Left lung (tissue), 4 donors: ENCODE measurements at regions not wholly inside any gene's neighbourhood (a gene's known extent, or its start where the extent isn't known, plus 50 kb on each side); places are given as distances from the start of the nearest gene placed in this dataset.

Experiments
- ATAC-seq: fragments of 200-7000 bp; cut with Tn5 transposase; one replicate; pipeline ENCODE4 v1.9.1; 2020; ENCODE audit warnings: moderate library complexity
- DNase-seq, 4 donors: peaks; one replicate each; pipeline ENCODE4 v3.0.0-alpha.2; 2013 to 2020
- H3K27ac ChIP-seq, 2 donors: fragments of 200-600 bp; sonication (generic) in 1 of 2; one replicate each; pipeline versions ENCODE4 v1.5.0 to v1.8.0; 2020 to 2021
- H3K27me3 ChIP-seq, 2 donors: fragments of 200-600 bp; sonication (generic) in 1 of 2; one replicate each; pipeline versions ENCODE4 v1.5.0 to v1.8.0; 2020 to 2021
- H3K36me3 ChIP-seq, 2 donors: fragments of 200-600 bp; sonication (generic) in 1 of 2; one replicate each; pipeline versions ENCODE4 v1.5.0 to v1.8.0; 2020 to 2021
- H3K4me1 ChIP-seq, 2 donors: fragments of 200-600 bp; one replicate each; pipeline ENCODE4 v1.8.0; 2021
- H3K4me3 ChIP-seq, 2 donors: fragments of 200-600 bp; sonication (generic) in 1 of 2; one replicate each; pipeline versions ENCODE4 v1.5.0 to v1.8.0; 2020 to 2021; ENCODE audit warnings: mild to moderate bottlenecking in 1 of 2
- H3K9me3 ChIP-seq, 2 donors: fragments of 200-600 bp; sonication (generic) in 1 of 2; one replicate each; pipeline versions ENCODE4 v1.5.0 to v1.8.0; 2020 to 2021
- intact Hi-C, 2 donors: fragments of 100-400 bp; cut with DNase I; formaldehyde crosslinking; loops; one replicate each; pipeline versions ENCODE4 v1.11.2 to v1.14.2; 2022
- TF ChIP-seq, protein P1 (sequence below), 2 donors: fragments of 200-600 bp; sonication (generic) in 1 of 2; IDR thresholded peaks; one replicate each; pipeline versions ENCODE4 v1.5.0 to v1.8.0; 2021; ENCODE audit warnings: antibody characterized with exemption in 2 of 2
- donor health status: DM: no; HTN: yes; CAD: no.
- donor health status: DM: no; HTN: no; CAD: no.

DNA sequence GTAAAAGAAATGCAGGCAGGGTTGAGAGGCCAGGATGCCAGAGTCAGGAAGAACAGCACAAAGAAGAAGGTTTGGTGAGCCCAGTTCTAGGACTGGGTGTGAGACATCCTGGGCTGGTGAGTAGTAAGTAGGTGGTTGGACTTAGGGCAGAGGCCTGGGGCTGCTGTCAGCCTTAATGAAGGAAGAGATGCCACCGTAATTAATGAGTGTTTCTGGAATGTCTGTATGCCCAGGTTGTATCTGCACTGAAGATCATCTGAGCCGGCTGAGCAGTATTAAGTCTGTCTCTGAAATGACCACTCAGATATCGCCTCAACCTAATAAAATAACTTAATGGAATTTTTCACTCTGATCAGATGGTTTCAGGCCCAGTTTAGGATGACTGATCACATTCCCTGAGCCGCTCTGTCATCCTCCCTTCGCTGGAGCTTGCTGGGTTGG lies 532.9 kb upstream of the IL12A start:
- Histone ChIP-seq H3K27me3 (no peaks in the 10 kb centered on the region), H3K4me1 (no peaks in the 10 kb centered on the region), H3K9me3 (no peaks in the 10 kb centered on the region), H3K36me3 (no peaks in the 10 kb centered on the region), H3K27ac (no peak overlapping the region), H3K4me3 (no peak overlapping the region)
- no peak for ATAC-seq
- no peak for DNase-seq
- TF ChIP-seq, protein P1, sequence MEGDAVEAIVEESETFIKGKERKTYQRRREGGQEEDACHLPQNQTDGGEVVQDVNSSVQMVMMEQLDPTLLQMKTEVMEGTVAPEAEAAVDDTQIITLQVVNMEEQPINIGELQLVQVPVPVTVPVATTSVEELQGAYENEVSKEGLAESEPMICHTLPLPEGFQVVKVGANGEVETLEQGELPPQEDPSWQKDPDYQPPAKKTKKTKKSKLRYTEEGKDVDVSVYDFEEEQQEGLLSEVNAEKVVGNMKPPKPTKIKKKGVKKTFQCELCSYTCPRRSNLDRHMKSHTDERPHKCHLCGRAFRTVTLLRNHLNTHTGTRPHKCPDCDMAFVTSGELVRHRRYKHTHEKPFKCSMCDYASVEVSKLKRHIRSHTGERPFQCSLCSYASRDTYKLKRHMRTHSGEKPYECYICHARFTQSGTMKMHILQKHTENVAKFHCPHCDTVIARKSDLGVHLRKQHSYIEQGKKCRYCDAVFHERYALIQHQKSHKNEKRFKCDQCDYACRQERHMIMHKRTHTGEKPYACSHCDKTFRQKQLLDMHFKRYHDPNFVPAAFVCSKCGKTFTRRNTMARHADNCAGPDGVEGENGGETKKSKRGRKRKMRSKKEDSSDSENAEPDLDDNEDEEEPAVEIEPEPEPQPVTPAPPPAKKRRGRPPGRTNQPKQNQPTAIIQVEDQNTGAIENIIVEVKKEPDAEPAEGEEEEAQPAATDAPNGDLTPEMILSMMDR (IDR thresholded peaks at IDR 0.05) = no peak
- intact Hi-C loops = no loop called here

DNA sequence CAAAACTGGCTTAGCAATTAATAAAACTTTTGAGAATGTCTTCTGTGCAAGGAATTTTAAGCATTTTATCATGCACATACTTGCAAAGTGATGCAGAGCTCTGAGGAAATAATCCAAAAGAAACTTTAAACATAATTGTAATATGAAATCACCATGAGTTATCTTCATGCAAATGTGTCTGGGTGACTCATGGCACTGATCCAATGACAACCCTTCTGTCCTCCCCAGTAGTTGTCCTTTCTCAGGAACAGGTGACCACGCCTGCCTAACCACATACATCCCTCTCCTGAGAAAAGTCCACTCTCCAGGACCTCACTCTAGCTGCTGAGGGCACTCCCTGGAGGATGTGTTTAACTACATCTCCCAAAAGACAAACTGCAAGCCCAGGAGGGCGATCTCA lies 530.6 kb upstream of the IL12A start:
- no peaks in the 10 kb centered on the region for H3K9me3 ChIP-seq
- H3K27ac ChIP-seq = peak overlapping the region in 1 of 2 donors; percentile 8
- H3K27me3 ChIP-seq = no peaks in the 10 kb centered on the region
- no peak for DNase-seq
- peak; percentile 87 for ATAC-seq
- TF ChIP-seq, protein P1 (IDR thresholded peaks at IDR 0.05) = no peak
- no peaks in the 10 kb centered on the region for H3K36me3 ChIP-seq
- no peaks in the 10 kb centered on the region for H3K4me1 ChIP-seq
- intact Hi-C loops = no loop called here
- no peak overlapping the region for H3K4me3 ChIP-seq

DNA sequence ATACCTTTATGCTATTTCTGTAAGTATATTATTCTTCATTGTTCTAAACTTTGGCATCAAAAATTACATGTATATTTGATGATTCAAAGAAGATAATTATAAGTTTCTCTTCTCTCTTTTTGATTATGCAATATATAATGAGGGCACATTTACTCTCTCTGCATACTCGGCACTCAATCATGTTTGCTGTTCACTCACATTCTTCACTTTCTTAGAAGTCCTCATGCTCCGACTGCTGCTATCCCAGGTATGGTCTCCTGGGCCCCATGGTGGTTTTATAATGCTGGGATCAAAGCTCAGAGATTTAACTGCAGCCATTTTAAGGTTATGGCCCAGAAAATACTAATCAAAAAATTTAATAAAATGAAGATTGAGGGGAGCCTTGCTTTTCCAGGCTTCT lies 529.7 kb upstream of the IL12A start:
- Histone ChIP-seq H3K36me3 (no peaks in the 10 kb centered on the region), H3K4me3 (no peak overlapping the region), H3K9me3 (no peaks in the 10 kb centered on the region), H3K27me3 (no peaks in the 10 kb centered on the region), H3K4me1 (no peaks in the 10 kb centered on the region), H3K27ac (no peak overlapping the region)
- no peak for DNase-seq
- TF ChIP-seq, protein P1 (IDR thresholded peaks at IDR 0.05) = no peak
- peak; percentile 69 for ATAC-seq
- intact Hi-C loops = no loop called here

DNA sequence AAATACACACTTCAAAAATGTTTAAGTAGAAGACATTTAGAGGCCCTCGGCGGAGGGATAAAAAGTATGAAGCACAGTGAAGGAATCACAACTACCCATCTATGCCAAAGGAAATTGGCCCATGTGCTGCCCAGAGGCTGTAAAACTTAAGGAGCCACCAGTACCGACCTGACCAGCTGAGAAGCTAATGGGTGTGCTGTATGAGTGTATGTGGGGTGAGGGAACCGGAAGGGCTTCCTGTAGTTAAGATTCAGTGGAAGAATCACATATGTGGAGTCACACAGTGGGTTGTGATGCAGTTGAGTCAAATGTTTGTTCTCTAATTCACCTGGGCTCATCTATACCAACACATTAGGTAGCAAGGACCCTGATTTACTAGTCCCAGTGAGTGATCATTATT lies 516.0 kb upstream of the IL12A start:
- TF ChIP-seq, protein P1 (IDR thresholded peaks at IDR 0.05) = no peak
- intact Hi-C loops = no loop called here
- no peak for DNase-seq
- peaks cover 0 to 5% of the 10 kb centered on the region in 2 donors for H3K9me3 ChIP-seq
- H3K27me3 ChIP-seq = no peaks in the 10 kb centered on the region
- H3K27ac ChIP-seq = no peak overlapping the region
- no peaks in the 10 kb centered on the region for H3K36me3 ChIP-seq
- no peak for ATAC-seq
- H3K4me1 ChIP-seq = no peaks in the 10 kb centered on the region
- no peak overlapping the region for H3K4me3 ChIP-seq

DNA sequence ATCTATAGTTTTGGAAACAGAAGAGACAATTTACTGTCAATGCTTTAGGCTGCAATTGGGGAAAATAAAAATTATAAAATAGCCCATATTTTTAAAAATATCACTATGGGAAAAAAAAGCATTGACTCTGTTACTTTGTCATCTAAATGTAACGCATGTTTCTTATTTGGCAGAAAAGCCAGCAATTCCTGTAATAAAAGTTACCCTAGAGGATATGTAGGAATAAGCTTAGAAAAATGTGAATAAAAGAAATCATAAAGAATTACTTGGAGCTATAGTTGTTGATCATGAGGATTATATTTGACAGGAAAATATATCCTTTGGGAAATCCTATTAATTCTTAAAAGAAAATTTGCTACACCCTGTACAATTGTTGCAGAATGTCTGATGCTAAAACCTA lies 515.4 kb upstream of the IL12A start:
- TF ChIP-seq, protein P1 (IDR thresholded peaks at IDR 0.05) = no peak
- no peak overlapping the region for H3K4me3 ChIP-seq
- H3K27me3 ChIP-seq = no peaks in the 10 kb centered on the region
- intact Hi-C loops = no loop called here
- peaks cover 0 to 9% of the 10 kb centered on the region in 2 donors for H3K9me3 ChIP-seq
- H3K4me1 ChIP-seq = no peaks in the 10 kb centered on the region
- H3K27ac ChIP-seq = no peak overlapping the region
- ATAC-seq (no peak), DNase-seq (no peak)
- no peaks in the 10 kb centered on the region for H3K36me3 ChIP-seq
